H54 (cell line): ENCODE measurements at regions not wholly inside any gene's neighbourhood (a gene's known extent, or its start where the extent isn't known, plus 50 kb on each side); places are given as distances from the start of the nearest gene placed in this dataset.

ENCODE experiments used
- DNase-seq: peaks from one replicate; pipeline ENCODE4 v3.0.0; 2011; ENCODE audit warnings: low spot score, mixed read lengths; ENCODE audit not compliant: insufficient read length
- FAIRE-seq: peaks from 3 replicates; lab custom pipeline; 2011; peaks lifted over from hg19 to GRCh38; lab: Jason Lieb, UNC
- POLR2A ChIP-seq: IDR thresholded peaks from 2 replicates; pipeline ENCODE4 v1.6.1; 2011; ENCODE audit warnings: low read depth, mild to moderate bottlenecking, low read length

DNA sequence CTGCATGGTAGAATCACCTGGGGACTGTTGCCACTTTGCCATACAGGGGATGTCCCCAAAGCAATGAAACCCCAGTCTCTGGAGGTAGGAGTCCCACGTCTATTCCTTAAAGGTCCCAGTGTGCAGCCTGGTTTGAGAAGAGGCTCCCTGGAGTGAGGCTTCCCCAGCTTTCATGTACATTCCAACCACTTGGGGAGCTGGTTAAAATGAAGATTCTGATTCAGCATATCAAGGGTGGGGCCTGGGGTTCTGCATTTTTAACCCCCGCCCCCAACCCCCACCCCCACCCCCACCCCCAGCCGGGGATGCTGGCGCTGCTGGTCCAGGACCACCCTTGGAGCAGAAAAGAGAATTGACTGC, 241.2 kb downstream of the FOXL1 start:
- FAIRE-seq (no peak), DNase-seq (no peak)
- no peak for TF ChIP-seq POLR2A

DNA sequence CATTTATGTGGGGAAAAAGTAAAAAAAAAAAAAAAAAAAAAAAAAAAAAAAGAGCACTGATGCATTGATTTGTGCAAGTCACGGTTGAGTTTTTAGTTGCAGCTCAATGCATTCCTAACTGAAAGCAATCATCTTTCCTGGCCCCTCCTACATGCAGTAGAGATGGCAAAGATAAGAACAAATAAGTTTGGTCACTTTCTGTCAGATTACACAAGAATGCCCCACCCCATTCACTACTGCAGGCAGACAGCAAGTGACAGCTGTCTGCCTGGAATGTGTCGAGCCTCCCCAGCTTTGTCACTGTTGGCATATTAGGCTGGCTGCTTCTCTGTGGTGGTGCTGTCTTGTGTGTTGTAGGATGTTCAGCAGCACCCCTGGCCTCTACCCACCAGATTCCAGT, 243.5 kb downstream of the FOXL1 start:
- TF ChIP-seq POLR2A, result no peak
- DNase-seq (no peak), FAIRE-seq (no peak)

DNA sequence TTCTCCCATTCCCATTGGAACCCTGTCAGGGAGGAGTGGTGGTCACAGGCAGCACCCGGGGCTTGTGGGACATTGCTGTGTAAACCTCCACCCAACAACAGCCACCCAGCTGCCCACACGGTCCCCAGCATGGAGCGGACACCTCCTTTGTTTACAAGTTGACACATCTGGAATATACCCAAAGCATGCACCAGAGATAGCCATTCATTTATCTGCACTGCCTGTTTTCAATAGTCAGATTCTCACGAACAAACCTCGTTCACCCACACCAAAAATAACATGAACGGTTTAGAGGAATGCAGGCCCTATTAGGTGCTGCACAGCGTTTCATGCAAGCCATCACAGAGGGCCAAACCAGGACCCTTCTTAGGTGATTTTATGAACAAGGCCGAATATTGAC, 244.8 kb downstream of the FOXL1 start:
- no peak for FAIRE-seq
- TF ChIP-seq POLR2A, result no peak
- DNase-seq, result no peak

- FAIRE-seq (no peak), DNase-seq (peak; percentile 77)
- no peak for TF ChIP-seq POLR2A
Observed at GRCh38 chr16:86823888-86824671, 245.7 kb downstream of the FOXL1 start.

DNA sequence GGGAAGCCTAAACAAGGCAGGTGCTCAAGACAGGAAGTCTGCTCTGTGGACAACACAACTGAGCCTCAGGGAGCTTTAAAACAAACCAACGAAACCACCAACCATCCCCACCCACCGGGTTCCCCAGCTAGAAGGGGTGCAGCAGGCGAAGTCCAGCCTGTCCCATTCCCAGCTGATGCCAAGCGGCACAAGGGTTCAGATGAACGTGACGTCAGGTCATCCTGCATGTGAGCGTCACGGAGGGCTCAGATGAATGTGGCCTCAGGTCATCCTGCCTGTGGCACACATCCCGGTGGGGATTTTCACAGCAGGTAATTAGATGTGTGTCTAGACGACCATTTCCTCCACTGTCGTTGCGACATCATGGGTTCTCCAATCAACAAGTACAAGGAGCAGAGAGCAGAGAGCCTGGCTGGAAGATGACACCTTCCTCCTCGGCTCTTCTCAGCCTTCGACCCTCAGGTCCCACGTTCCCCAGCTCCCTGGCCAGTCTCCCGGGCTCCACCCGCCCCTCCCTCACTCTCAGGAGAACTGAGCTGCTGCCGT, 246.5 kb downstream of the FOXL1 start:
- DNase-seq (peak; percentile 35), FAIRE-seq (no peak)
- TF ChIP-seq POLR2A, result no peak

DNA sequence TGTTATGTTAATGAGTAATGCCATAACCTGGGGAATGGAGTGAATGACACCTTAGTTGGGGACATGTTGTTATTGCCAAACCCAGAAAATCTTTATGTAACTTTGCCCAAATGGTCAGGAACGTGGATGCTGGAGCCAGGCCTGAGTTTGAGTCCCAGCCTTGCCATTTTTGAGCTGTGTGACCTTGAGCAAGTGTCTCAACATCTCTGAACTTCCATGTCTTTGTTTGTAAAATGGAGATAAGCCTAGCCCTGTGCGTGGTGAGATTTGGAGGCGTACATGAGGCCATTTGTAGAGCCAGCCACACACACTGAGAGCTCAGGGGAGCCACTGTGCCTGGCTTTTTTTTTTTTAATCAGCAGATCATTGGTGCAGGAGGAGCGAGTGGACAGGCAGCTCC, 247.3 kb downstream of the FOXL1 start:
- no peak for FAIRE-seq
- no peak for TF ChIP-seq POLR2A

DNA sequence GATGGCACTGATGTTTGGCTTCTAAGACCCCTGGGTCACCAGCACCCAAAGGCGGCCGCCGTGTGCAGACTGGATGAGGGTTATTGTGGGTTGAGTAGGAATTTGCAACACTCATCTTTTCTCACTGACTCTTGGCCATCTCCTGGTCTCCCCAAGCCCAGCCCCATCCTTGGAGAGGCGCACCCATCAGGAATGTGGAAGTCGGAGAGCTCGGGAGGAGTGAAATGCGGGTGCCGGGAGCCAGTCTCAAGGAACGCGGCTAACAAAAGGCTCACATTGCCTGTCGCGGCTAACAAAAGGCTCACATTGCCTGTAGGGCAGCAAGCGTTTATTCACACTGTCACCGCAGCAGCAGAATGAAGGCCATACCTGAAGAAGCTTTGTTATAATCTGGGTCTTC, 248.6 kb downstream of the FOXL1 start:
- TF ChIP-seq POLR2A, result no peak
- no peak for FAIRE-seq
- no peak for DNase-seq

More for the DNA sequence above, 247.3 kb downstream of the FOXL1 start:
- DNase-seq, result no peak

GRCh38 chr16:86827521-86827920, 249.2 kb downstream of the FOXL1 start:
- no peak for FAIRE-seq

GRCh38 chr16:86828202-86828601, 249.9 kb downstream of the FOXL1 start:
- TF ChIP-seq POLR2A, result no peak
- no peak for FAIRE-seq

More at GRCh38 chr16:86827521-86827920, 249.2 kb downstream of the FOXL1 start:
- DNase-seq, result no peak
- TF ChIP-seq POLR2A, result no peak

DNA sequence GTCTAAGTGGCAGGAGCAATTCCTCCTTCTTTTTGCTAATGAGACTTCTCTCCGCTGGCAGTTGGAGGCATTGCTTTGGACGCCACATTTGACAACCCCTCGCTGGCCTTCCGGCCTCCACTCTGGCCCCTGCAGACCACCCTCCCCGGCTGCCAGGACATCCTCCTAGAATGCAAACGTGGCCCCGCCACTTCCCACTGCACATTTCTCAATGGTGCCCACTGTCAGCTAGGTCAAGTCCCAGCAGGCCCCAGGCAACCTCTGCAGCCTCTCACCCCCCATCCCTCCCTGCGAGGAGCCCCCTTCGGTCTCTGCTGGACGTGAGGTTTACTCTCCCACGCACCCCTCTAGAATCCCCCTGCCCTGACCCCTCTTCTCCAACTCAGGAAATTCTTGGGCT, 250.3 kb downstream of the FOXL1 start:
- FAIRE-seq, result no peak
- no peak for DNase-seq
- TF ChIP-seq POLR2A, result no peak

More at GRCh38 chr16:86828202-86828601, 249.9 kb downstream of the FOXL1 start:
- no peak for DNase-seq

GRCh38 chr16:86831366-86831765, 253.0 kb downstream of the FOXL1 start:
- no peak for DNase-seq
- FAIRE-seq, result no peak
- TF ChIP-seq POLR2A, result no peak

DNA sequence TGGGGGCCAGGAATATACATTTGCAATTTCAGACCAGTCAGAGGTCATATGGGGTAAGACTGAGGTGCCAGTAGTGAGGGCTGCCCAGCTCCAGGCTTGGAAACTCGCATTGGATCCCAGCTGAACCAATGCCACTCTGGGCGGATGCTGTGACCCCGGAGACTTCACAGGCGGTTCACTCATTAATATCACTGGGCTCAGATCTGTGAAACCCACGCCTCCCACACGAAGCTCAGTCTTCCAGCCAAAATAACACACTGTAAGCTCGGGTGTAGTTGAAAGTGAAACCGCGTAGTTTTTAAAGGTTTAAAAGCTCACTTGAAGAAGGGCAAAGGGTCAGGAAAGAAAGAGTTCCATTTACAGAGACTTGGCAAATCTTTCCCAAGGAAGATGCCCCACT, 254.8 kb downstream of the FOXL1 start:
- no peak for FAIRE-seq
- no peak for DNase-seq
- no peak for TF ChIP-seq POLR2A

DNA sequence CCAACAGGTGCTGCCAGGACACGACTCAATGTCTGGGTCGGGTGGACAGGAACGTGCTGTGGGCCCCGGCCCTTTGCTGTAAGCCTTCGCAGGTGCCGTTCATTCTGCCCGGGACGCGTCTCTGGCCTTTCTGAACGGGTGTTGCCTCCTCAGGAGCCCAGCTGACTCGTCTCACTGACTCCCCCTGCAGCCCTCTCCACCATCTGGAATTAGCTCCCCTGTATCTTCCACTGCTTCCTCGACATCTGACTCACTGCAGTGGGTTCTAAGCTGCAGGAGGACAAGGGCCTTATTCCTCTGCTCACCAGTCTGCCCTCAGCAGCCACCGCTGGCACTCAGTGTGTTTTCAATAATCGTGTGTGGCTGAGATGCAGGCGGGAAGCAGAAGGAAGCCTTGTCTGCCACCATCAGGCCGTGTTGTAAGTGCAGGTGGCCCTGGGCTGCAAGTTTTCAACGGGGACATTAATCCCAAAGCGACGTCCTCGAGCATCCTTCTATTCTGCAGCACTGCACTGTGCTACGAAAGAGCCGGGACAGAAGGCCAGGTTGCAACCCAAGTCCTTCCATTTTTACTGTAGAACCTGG, 256.2 kb downstream of the FOXL1 start:
- peak; percentile 29 for DNase-seq
- TF ChIP-seq POLR2A, result no peak
- no peak for FAIRE-seq

GRCh38 chr16:86835982-86836381, 257.6 kb downstream of the FOXL1 start:
- TF ChIP-seq POLR2A, result no peak
- DNase-seq (no peak), FAIRE-seq (no peak)
